Peyer's patch (tissue), 4 donors: ENCODE measurements at regions not wholly inside any gene's neighbourhood (a gene's known extent, or its start where the extent isn't known, plus 50 kb on each side); places are given as distances from the start of the nearest gene placed in this dataset.
"Not testable (repeated sequence)": the region's sequence is repeated elsewhere in the genome, so short reads cannot be mapped to it uniquely, and the experiment has no call there.

Source experiments
- DNase-seq, 3 donors: peaks; one replicate each; pipeline ENCODE4 v3.0.0-alpha.2; 2017 to 2019
- H3K27ac ChIP-seq, 4 donors: fragments of 200-600 bp; sonication (generic); one replicate each; pipeline ENCODE4 v1.5.1; 2016 to 2019
- H3K27me3 ChIP-seq, 2 donors: fragments of 200-600 bp; sonication (generic); one replicate each; pipeline ENCODE4 v1.5.1; 2019
- H3K36me3 ChIP-seq, 3 donors: fragments of 200-600 bp; sonication (generic); one replicate each; pipeline ENCODE4 v1.5.1; 2016 to 2019
- H3K4me1 ChIP-seq, 4 donors: fragments of 200-600 bp; sonication (generic); one replicate each; pipeline ENCODE4 v1.5.1; 2016 to 2019
- H3K4me3 ChIP-seq, 4 donors: fragments of 200-600 bp; sonication (generic); 1 replicate in 3 of 4; 2 replicates in 1 of 4; pipeline ENCODE4 v1.5.1; 2016 to 2019; ENCODE audit warnings: mild to moderate bottlenecking in 1 of 4
- H3K9me3 ChIP-seq, 4 donors: fragments of 200-600 bp; sonication (generic); one replicate each; pipeline ENCODE4 v1.5.1; 2016 to 2019; ENCODE audit warnings: mild to moderate bottlenecking in 1 of 4
- POLR2A ChIP-seq, 2 donors: fragments of 450-650 bp; IDR thresholded peaks; one replicate each; pipeline ENCODE4 v1.5.1; 2017; ENCODE audit warnings: antibody characterized with exemption in 2 of 2, mild to moderate bottlenecking in 2 of 2, moderate library complexity in 2 of 2
- TF ChIP-seq, protein P1 (sequence below), 6 experiments: fragments of 450-650 bp in 4 of 6; fragments of 200-600 bp in 2 of 6; sonication (generic) in 1 of 6; IDR thresholded peaks; one replicate each; pipeline ENCODE4 v1.5.1; 2017 to 2019; ENCODE audit warnings: antibody characterized with exemption in 6 of 6, mild to moderate bottlenecking in 3 of 6, moderate library complexity in 1 of 6

DNA sequence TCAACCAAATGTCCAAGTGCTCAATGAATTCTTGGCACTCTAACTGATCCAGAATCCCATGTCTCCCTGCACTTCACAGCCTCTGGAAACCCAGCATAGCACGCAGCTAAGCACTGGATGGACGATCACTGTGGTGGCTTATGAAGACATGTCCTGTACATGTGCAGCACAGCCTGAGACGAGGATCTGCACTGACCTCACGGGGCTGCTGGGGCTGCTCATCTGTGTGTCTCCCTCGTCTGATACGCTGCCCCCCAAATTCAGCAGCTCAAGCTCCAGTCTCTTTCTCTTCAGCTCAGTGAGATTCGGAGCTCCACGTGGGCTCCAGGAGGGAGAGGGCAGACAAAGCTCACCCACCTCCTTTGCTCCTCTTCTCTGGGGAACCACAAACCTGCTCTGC, 126.9 kb downstream of the CPZ start:
- no peak for TF ChIP-seq POLR2A (IDR thresholded peaks at IDR 0.05)
- TF ChIP-seq, protein P1, sequence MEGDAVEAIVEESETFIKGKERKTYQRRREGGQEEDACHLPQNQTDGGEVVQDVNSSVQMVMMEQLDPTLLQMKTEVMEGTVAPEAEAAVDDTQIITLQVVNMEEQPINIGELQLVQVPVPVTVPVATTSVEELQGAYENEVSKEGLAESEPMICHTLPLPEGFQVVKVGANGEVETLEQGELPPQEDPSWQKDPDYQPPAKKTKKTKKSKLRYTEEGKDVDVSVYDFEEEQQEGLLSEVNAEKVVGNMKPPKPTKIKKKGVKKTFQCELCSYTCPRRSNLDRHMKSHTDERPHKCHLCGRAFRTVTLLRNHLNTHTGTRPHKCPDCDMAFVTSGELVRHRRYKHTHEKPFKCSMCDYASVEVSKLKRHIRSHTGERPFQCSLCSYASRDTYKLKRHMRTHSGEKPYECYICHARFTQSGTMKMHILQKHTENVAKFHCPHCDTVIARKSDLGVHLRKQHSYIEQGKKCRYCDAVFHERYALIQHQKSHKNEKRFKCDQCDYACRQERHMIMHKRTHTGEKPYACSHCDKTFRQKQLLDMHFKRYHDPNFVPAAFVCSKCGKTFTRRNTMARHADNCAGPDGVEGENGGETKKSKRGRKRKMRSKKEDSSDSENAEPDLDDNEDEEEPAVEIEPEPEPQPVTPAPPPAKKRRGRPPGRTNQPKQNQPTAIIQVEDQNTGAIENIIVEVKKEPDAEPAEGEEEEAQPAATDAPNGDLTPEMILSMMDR (IDR thresholded peaks at IDR 0.05), result no peak
- H3K9me3 ChIP-seq, result peaks cover 0 to 3% (median 0%) of the 10 kb centered on the region in 4 donors
- no peaks in the 10 kb centered on the region for H3K4me1 ChIP-seq
- H3K27ac ChIP-seq, result no peak overlapping the region
- no peaks in the 10 kb centered on the region for H3K27me3 ChIP-seq
- peak in 1 of 3 donors; percentile 26 for DNase-seq
- H3K36me3 ChIP-seq, result no peaks in the 10 kb centered on the region
- H3K4me3 ChIP-seq, result no peak overlapping the region

DNA sequence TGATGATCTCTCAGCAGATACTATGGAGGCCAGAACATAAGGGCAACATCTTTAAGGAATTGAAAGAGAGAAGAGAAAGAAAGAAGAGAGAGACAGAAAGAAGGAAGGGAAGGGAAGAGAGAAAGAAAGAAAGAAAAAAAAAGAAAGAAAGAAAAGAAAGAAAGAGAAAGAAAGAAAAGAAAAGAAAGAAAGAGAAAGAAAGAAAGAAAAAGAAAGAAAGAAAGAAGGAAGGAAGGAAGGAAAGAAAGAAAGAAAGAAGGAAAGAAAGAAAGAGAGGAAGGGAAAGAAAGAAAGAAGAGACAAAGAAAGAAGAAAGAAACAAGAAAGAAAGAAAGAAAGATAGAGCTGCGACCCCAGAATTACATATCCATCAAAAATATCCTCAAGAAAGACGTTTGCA, 124.9 kb downstream of the CPZ start:
- H3K9me3 ChIP-seq, H3K4me3 ChIP-seq, H3K4me1 ChIP-seq, H3K36me3 ChIP-seq, H3K27me3 ChIP-seq, DNase-seq, H3K27ac ChIP-seq: not testable (repeated sequence)

DNA sequence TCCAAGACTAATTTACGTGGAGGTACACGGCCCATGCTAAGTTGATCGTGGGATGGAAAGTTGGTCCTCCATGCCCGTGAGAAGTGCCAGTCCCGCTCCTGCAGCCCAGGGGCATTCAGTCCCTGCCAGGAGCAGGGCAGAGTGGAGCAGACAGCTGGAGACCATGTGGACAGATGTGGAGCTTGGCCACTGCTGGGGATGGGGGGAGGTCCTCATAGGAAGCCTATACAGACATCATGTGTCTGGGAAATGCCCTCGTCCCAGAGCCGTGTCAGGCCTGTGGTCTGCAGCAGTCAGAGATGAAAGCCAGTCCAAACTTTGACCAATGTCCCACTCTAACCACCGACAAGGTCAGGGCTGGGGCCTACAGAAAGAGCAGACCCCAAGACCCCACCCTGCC, 118.4 kb downstream of the CPZ start:
- DNase-seq, result peak in 2 of 3 donors; percentile 17 to 25
- Histone ChIP-seq H3K27me3 (no peaks in the 10 kb centered on the region), H3K36me3 (no peaks in the 10 kb centered on the region), H3K9me3 (peaks cover 0 to 9% (median 0%) of the 10 kb centered on the region in 4 donors), H3K4me3 (no peak overlapping the region), H3K4me1 (no peaks in the 10 kb centered on the region), H3K27ac (no peak overlapping the region)
- TF ChIP-seq, protein P1 (IDR thresholded peaks at IDR 0.05), result no peak
- no peak for TF ChIP-seq POLR2A (IDR thresholded peaks at IDR 0.05)

DNA sequence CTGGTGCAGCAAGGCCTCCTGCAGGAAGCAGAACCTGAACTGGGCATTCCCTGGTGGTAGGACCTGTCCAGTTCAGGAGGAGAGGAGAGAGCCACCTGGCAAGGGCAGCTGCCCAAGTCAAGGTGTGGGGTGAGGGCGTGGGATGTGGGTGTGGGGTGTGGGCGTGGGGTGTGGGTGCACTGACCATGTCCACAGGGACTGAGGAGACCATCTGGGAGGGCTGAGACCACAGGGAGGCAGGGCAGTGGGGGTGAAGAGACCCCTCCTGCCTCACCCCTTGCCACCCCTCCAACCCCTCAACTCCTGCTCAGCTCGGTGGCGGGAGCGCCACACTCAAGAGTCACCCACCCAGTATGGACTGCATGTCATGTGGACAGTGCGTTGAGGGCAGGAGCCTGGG, 117.9 kb downstream of the CPZ start:
- DNase-seq, result peak in 1 of 3 donors; percentile 39
- Histone ChIP-seq H3K9me3 (peaks cover 0 to 9% (median 0%) of the 10 kb centered on the region in 4 donors), H3K4me1 (no peaks in the 10 kb centered on the region), H3K27me3 (no peaks in the 10 kb centered on the region), H3K4me3 (no peak overlapping the region), H3K27ac (no peak overlapping the region), H3K36me3 (no peaks in the 10 kb centered on the region)
- TF ChIP-seq POLR2A (IDR thresholded peaks at IDR 0.05), result no peak
- TF ChIP-seq, protein P1 (IDR thresholded peaks at IDR 0.05), result no peak

DNA sequence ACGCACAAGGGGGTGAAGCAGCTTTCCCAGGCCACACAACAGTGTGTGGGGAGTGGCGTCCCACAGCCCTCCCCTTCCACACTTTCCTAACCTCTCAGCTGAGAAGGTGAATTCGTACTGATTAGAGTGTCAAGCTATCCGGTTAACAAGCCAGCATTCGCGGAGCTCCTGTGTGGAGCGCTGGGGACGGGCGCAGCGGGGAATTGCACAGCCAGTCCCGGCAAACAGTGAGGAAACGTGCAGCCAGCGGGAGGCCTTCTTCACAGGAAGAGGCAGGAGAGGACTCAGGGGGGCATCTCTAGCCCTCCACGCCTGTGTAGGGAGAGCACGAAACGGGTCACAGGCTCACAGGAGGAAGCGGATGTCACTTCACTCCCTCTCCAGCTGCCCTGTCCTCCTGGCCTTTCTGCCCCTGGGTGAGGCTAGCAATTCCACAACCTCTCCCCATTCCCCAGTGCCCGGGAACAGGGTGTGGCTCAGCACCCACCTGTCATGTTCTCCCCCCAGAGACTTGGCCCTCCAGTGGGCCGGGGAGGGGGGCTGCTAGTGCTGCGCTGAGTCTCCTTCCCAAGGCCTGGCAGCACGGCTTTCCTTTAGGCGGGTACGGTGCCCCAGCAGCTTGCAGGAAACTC, 117.3 kb downstream of the CPZ start:
- H3K36me3 ChIP-seq, result no peaks in the 10 kb centered on the region
- TF ChIP-seq, protein P1 (IDR thresholded peaks at IDR 0.05), result no peak
- TF ChIP-seq POLR2A (IDR thresholded peaks at IDR 0.05), result no peak
- no peak overlapping the region for H3K4me3 ChIP-seq
- peak in 2 of 3 donors; percentile 9 to 22 for DNase-seq
- no peak overlapping the region for H3K27ac ChIP-seq
- H3K27me3 ChIP-seq, result no peaks in the 10 kb centered on the region
- peaks cover 0 to 8% (median 0%) of the 10 kb centered on the region in 4 donors for H3K9me3 ChIP-seq
- H3K4me1 ChIP-seq, result no peaks in the 10 kb centered on the region

DNA sequence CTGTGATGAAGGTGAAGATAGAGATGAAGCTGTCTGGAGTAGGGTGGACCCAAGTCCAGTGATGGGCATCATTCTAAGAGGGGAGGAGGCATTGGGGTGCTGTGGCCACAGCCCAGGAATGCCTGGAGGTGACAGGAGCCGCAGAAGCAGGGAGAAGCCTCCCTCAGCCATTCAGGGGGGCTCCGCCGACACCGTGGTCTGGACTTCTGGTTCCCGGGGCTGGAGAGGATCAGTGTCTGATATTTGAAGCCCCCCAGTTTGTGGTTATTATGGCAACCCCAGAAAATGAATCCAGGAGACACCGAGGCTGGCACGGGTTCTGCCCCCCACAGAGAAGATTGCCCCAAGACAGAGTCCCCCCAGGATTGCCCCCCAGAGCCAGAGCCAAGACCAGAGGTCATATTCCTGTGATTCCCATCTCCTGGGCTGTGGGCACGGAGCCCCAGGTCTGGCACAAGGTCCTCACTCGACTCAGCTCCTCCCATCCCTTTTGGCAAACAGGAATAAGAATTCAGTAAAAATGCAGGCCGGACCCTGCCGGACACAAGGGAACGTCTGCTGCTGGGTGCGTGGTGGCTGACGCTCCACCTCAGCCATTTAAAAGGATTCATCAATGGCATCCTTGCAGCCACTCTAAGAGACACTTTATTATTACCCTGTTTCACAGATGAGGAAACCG, 116.6 kb downstream of the CPZ start:
- DNase-seq, result peak in 2 of 3 donors; percentile 10 to 29
- Histone ChIP-seq H3K36me3 (no peaks in the 10 kb centered on the region), H3K4me3 (no peak overlapping the region), H3K27ac (no peak overlapping the region), H3K27me3 (no peaks in the 10 kb centered on the region), H3K9me3 (peaks cover 0 to 6% (median 0%) of the 10 kb centered on the region in 4 donors), H3K4me1 (no peaks in the 10 kb centered on the region)
- TF ChIP-seq POLR2A (IDR thresholded peaks at IDR 0.05), result no peak
- TF ChIP-seq, protein P1 (IDR thresholded peaks at IDR 0.05), result no peak
